Vagina (tissue), 2 donors: ENCODE measurements at regions not wholly inside any gene's neighbourhood (a gene's known extent, or its start where the extent isn't known, plus 50 kb on each side); places are given as distances from the start of the nearest gene placed in this dataset.

Experiments used
- CTCF ChIP-seq, 3 experiments: fragments of 450-650 bp in 2 of 3; fragments of 200-600 bp in 1 of 3; sonication (generic) in 1 of 3; IDR thresholded peaks; one replicate each; pipeline ENCODE4 v1.5.1; 2017 to 2019; ENCODE audit warnings: antibody characterized with exemption in 3 of 3, mild to moderate bottlenecking in 2 of 3, moderate library complexity in 2 of 3
- POLR2A ChIP-seq, 2 donors: fragments of 450-650 bp; IDR thresholded peaks; one replicate each; pipeline ENCODE4 v1.6.1; 2017; ENCODE audit warnings: antibody characterized with exemption in 2 of 2, mild to moderate bottlenecking in 2 of 2, moderate library complexity in 2 of 2
- POLR2AphosphoS5 ChIP-seq, 2 donors: sonication (generic); formaldehyde crosslinking; IDR thresholded peaks; one replicate each; pipeline ENCODE4 v1.9.0; 2017; ENCODE audit warnings: antibody characterized with exemption in 2 of 2, mild to moderate bottlenecking in 2 of 2, low read depth in 1 of 2; ENCODE audit not compliant: insufficient read depth in 1 of 2

GRCh38 chr5:114148253-114148652, 213.6 kb upstream of the KCNN2 start:
- TF ChIP-seq CTCF (IDR thresholded peaks at IDR 0.05) (no peak), POLR2A (IDR thresholded peaks at IDR 0.05) (no peak), POLR2AphosphoS5 (IDR thresholded peaks at IDR 0.05; ENCODE audit: insufficient read depth in 1 of 2, low read depth in 1 of 2) (no peak)
